ENCODE measurements at regions not wholly inside any gene's neighbourhood (a gene's known extent, or its start where the extent isn't known, plus 50 kb on each side); places are given as distances from the start of the nearest gene placed in this dataset.
"Not testable (repeated sequence)": the region's sequence is repeated elsewhere in the genome, so short reads cannot be mapped to it uniquely, and the experiment has no call there.

GRCh38 chr2:224119846-224120245 is 80.8 kb upstream of the SERPINE2 start:
- H2AFZ ChIP-seq (ENCODE audit: low read depth, low read length); BruUV-seq (replicated peaks); H3K27ac ChIP-seq (ENCODE audit: insufficient read depth, low read depth, low read length); H3K4me3 ChIP-seq (replicated peaks in 1 of 3; ENCODE audit: insufficient read depth in 1 of 3, low read depth in 1 of 3, low read length in 3 of 3); H3K79me2 ChIP-seq (ENCODE audit: control insufficient read depth, insufficient read depth, low read length); H4K20me1 ChIP-seq (replicated peaks; ENCODE audit: control insufficient read depth, extremely low read depth, insufficient read depth, low read length); CTCF ChIA-PET; H3K9me3 ChIP-seq (replicated peaks; ENCODE audit: control insufficient read depth, insufficient read depth, low read length); dilution Hi-C loops (cut with MboI; ENCODE audit: extremely low pct_ligation_motif_present, low sequenced_read_pairs); H3K4me2 ChIP-seq (ENCODE audit: insufficient read depth, low read length); H3K9ac ChIP-seq (replicated peaks; ENCODE audit: extremely low read depth, insufficient read depth, low read length); FAIRE-seq; H3K9me1 ChIP-seq (replicated peaks; ENCODE audit: control insufficient read depth, extremely low read depth, insufficient read depth, low read length); H3K36me3 ChIP-seq (ENCODE audit: control insufficient read depth in 2 of 2, extremely low read depth in 1 of 2, insufficient read depth in 2 of 2, low read length in 2 of 2); DNase-seq (ENCODE audit: low read depth, low spot score); H3K27me3 ChIP-seq (ENCODE audit: control insufficient read depth in 2 of 2, insufficient read depth in 2 of 2, low read length in 2 of 2); POLR2A ChIA-PET: not testable (repeated sequence)
- peaks cover 18% of the 10 kb centered on the region for H3K4me1 ChIP-seq (ENCODE audit: control insufficient read depth, extremely low read depth, insufficient read depth, low read length)
- intact Hi-C loops (cut with micrococcal nuclease) = loop anchor here (5.0 kb wide), 1 partner anchor 83 kb away; the partner anchor contains the start of gene SERPINE2

GRCh38 chr2:224114428-224114827 is 75.3 kb upstream of the SERPINE2 start:
- H3K4me1 ChIP-seq (ENCODE audit: control insufficient read depth, extremely low read depth, insufficient read depth, low read length) = no peaks in the 10 kb centered on the region
- DNase-seq (ENCODE audit: low read depth, low spot score) = no peak
- H3K9me3 ChIP-seq (replicated peaks; ENCODE audit: control insufficient read depth, insufficient read depth, low read length) = no peaks in the 10 kb centered on the region
- no peak overlapping the region for H3K4me2 ChIP-seq (ENCODE audit: insufficient read depth, low read length)
- no peaks in the 10 kb centered on the region for H3K9me1 ChIP-seq (replicated peaks; ENCODE audit: control insufficient read depth, extremely low read depth, insufficient read depth, low read length)
- BruUV-seq (replicated peaks) = no TSS peak
- CTCF ChIA-PET = no interaction called here
- no peak overlapping the region for H2AFZ ChIP-seq (ENCODE audit: low read depth, low read length)
- no peaks in the 10 kb centered on the region for H3K36me3 ChIP-seq (ENCODE audit: control insufficient read depth in 2 of 2, extremely low read depth in 1 of 2, insufficient read depth in 2 of 2, low read length in 2 of 2)
- H3K27me3 ChIP-seq (ENCODE audit: control insufficient read depth in 2 of 2, insufficient read depth in 2 of 2, low read length in 2 of 2) = peaks cover 0 to 2% of the 10 kb centered on the region in 2 experiments
- no peak overlapping the region for H3K9ac ChIP-seq (replicated peaks; ENCODE audit: extremely low read depth, insufficient read depth, low read length)
- TF ChIP-seq, protein P1, sequence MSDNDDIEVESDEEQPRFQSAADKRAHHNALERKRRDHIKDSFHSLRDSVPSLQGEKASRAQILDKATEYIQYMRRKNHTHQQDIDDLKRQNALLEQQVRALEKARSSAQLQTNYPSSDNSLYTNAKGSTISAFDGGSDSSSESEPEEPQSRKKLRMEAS (IDR thresholded peaks at IDR 0.05; ENCODE audit: insufficient read depth, insufficient read length) = no peak
- TF ChIP-seq GATA2 (IDR thresholded peaks at IDR 0.05; ENCODE audit: insufficient read depth, insufficient read length, low read depth, low read length) (no peak), MYC (IDR thresholded peaks at IDR 0.05; ENCODE audit: low read depth, low read length) (no peak), POLR2A (IDR thresholded peaks at IDR 0.05; ENCODE audit: low read depth, low read length) (no peak), CTCF (IDR thresholded peaks at IDR 0.05; ENCODE audit: extremely low read depth in 1 of 2, insufficient read depth in 1 of 2, low read depth in 1 of 2, low read length in 2 of 2) (no peak), FOS (IDR thresholded peaks at IDR 0.05; ENCODE audit: borderline replicate concordance, insufficient read depth, low read length) (no peak), EZH2 (IDR thresholded peaks at IDR 0.05; ENCODE audit: borderline replicate concordance, low read depth, low read length, severe bottlenecking) (no peak), POLR2AphosphoS5 (IDR thresholded peaks at IDR 0.05; ENCODE audit: insufficient read depth, low read depth, low read length) (no peak), JUN (IDR thresholded peaks at IDR 0.05; ENCODE audit: borderline replicate concordance, insufficient read depth, insufficient read length, low read depth) (no peak)
- no peak overlapping the region for H3K27ac ChIP-seq (ENCODE audit: insufficient read depth, low read depth, low read length)
- H4K20me1 ChIP-seq (replicated peaks; ENCODE audit: control insufficient read depth, extremely low read depth, insufficient read depth, low read length) = no peaks in the 10 kb centered on the region
- no peaks in the 10 kb centered on the region for H3K79me2 ChIP-seq (ENCODE audit: control insufficient read depth, insufficient read depth, low read length)
- no peak for FAIRE-seq
- no peak overlapping the region for H3K4me3 ChIP-seq (replicated peaks in 1 of 3; ENCODE audit: insufficient read depth in 1 of 3, low read depth in 1 of 3, low read length in 3 of 3)
- dilution Hi-C loops (cut with MboI; ENCODE audit: extremely low pct_ligation_motif_present, low sequenced_read_pairs) = no loop called here
- intact Hi-C loops (cut with micrococcal nuclease) = no loop called here
- POLR2A ChIA-PET = no interaction called here

- H3K9ac ChIP-seq (replicated peaks; ENCODE audit: extremely low read depth, insufficient read depth, low read length); CTCF ChIA-PET; H3K27ac ChIP-seq (ENCODE audit: insufficient read depth, low read depth, low read length); H4K20me1 ChIP-seq (replicated peaks; ENCODE audit: control insufficient read depth, extremely low read depth, insufficient read depth, low read length); H3K79me2 ChIP-seq (ENCODE audit: control insufficient read depth, insufficient read depth, low read length); DNase-seq (ENCODE audit: low read depth, low spot score); H3K9me1 ChIP-seq (replicated peaks; ENCODE audit: control insufficient read depth, extremely low read depth, insufficient read depth, low read length); FAIRE-seq; intact Hi-C loops (cut with micrococcal nuclease); dilution Hi-C loops (cut with MboI; ENCODE audit: extremely low pct_ligation_motif_present, low sequenced_read_pairs); H2AFZ ChIP-seq (ENCODE audit: low read depth, low read length); H3K4me2 ChIP-seq (ENCODE audit: insufficient read depth, low read length); H3K4me3 ChIP-seq (replicated peaks in 1 of 3; ENCODE audit: insufficient read depth in 1 of 3, low read depth in 1 of 3, low read length in 3 of 3); H3K36me3 ChIP-seq (ENCODE audit: control insufficient read depth in 2 of 2, extremely low read depth in 1 of 2, insufficient read depth in 2 of 2, low read length in 2 of 2); H3K4me1 ChIP-seq (ENCODE audit: control insufficient read depth, extremely low read depth, insufficient read depth, low read length); H3K27me3 ChIP-seq (ENCODE audit: control insufficient read depth in 2 of 2, insufficient read depth in 2 of 2, low read length in 2 of 2); POLR2A ChIA-PET; BruUV-seq (replicated peaks); H3K9me3 ChIP-seq (replicated peaks; ENCODE audit: control insufficient read depth, insufficient read depth, low read length): not testable (repeated sequence)
Observed at GRCh38 chr2:224113930-224114329, 74.8 kb upstream of the SERPINE2 start.

Measured in endothelial cell of umbilical vein (primary cell).